GM19438 (cell line): ENCODE measurements at regions not wholly inside any gene's neighbourhood (a gene's known extent, or its start where the extent isn't known, plus 50 kb on each side); places are given as distances from the start of the nearest gene placed in this dataset.

Experiments used
- ATAC-seq: cut with Tn5 transposase; IDR thresholded peaks from one replicate; pipeline ENCODE4 v1.9.1; 2021; ENCODE audit warnings: low read depth; ENCODE audit not compliant: unreplicated experiment

DNA sequence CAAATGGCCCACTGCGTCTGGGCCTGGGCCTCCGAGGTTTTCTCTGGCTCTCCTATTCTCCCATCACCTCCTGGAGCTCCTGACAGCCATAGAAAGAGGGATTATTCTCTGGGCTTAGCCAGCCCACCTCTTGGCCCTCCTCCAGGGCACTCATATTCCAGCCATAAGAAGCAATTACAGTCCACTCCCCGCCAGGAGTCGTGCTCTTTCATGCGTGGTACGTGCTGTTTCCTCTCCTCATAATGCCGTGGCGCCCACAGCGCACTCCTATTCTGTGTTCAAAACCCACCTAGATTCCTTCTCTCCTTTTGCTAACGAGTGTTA is 240.8 kb upstream of the ZNF462 start:
- ATAC-seq = no peak

DNA sequence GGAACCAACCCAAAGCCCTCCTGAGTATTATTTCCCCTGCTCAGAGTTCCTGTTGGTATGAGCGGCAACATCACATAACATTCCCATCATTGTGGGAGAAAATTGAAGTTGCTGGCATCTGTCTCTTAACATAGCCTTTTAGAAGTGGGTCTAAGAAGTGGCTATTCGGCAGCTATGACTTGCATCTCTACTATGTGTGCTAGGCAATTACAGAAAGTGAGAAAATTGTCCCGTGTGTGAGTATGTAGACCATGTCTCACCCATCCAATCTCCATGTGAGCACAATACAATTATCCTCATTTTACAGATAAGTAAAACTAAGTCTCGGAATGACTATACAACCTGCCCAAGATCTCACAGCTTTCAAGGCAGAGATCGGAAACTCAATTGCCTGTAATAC is 239.4 kb upstream of the ZNF462 start:
- no peak for ATAC-seq

DNA sequence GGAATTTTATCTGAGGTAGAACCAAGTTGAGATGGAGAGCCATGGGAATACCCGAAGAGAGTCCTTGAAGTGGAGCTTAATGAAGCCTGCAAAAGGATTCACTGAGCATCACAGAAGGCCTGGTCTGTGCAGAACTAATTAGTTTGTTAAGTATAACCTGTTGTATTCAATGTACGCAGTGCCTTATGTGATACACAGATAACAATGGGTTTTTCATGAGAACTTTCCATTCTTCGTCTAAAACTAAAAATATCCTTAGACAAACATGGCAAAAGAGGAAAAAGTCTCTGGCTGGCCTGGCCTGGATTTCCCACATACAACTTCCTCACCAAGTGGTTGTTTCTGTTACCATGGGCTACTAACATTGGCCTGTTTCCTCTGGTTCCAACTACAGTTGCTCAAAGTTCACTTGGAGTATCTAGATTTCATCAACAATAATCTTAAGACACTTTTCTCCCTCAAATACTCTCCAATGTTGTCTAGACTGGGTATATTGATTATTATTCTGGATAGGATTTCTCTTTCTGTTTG is 237.6 kb upstream of the ZNF462 start:
- no peak for ATAC-seq

DNA sequence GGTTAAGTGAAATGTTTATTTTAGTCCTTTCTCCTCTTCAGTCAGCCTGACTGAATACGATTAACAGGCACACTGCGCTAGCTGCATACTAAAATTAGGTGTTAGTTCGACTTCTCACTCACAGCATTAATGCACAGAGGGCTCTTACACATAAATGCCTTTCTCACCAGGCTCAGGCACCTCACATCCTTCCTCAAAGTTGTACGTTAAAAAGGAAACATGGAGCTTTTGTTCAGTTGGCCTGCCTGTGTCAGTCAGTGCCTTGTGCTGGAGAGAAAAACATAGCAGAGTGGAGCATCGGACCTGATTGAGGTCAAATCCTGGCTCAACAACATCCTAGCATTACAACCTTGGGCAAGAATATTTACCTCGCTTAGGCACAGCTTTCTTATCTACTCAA is 236.0 kb upstream of the ZNF462 start:
- no peak for ATAC-seq

DNA sequence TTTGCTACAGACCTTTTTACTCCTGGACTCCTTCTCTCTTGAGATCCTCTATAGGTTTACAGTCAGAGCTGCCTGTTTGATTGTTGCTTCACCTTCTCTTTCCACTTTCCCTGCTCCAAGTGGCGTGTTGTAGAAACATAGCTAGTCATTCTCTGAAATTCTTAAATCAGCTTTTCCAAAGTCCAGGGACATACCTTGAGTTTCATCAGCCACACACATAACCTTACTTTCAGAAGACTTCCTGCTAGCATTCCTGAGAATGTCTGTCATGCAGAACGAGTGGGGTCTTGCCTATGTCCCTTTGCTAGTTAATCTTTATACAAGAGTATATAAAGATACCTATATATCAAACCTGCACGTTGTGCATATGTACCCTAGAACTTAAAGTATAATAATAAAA is 230.3 kb upstream of the ZNF462 start:
- ATAC-seq = no peak

DNA sequence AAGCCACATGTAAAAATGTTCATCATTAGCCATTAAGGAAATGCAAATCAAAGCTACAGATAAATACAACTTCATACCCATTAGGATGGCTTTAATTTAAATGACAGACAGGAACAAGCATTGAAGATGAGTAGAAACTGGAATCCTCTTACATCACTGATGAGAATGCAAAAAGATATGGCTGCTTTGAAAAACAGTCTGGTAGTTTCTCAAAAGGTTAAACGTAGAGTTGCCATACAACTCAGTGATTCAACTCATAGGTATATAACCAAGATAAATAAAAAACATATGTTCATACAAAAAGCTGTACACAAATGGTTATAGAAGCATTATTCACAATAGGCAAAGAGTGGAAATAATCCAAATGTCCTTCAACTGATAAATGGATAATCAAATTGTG is 228.8 kb upstream of the ZNF462 start:
- no peak for ATAC-seq

DNA sequence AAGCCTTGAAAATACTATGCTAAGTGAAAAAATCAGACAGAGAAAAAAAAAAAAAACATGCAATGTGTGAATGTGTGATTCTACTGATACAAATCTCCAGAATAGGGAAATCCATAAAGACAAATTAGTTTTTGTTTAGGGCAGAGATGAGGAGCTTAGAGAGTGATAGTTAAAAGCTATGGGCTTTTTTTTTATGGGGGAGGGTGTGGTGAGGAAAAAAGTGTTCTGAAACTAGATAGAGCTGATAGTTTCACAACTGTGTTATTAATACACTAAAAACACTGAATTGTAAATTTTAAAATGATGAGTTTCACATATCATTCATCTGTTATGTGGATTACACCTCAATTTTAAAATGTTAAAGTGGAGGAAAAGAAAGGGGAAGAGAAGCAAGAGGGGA is 228.3 kb upstream of the ZNF462 start:
- ATAC-seq = no peak

DNA sequence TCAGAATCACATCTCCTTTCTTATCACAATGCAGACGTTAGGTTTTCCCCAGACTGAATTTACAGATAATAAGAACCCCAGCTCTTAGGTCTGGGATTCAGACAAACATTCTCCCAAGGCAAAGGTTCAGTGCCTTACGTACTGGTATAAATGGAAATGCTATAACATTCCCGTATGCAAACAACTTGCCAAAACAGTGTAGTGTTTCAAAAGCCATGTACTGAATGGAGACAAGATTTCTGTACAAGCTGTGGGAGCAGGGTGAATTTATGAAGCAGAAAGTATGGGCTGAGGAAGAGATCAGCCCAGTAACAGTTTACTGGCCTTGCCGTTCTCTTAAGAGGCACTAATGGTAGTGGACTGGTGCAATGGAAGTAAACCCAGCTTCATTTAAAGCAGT is 225.5 kb upstream of the ZNF462 start:
- ATAC-seq = no peak

DNA sequence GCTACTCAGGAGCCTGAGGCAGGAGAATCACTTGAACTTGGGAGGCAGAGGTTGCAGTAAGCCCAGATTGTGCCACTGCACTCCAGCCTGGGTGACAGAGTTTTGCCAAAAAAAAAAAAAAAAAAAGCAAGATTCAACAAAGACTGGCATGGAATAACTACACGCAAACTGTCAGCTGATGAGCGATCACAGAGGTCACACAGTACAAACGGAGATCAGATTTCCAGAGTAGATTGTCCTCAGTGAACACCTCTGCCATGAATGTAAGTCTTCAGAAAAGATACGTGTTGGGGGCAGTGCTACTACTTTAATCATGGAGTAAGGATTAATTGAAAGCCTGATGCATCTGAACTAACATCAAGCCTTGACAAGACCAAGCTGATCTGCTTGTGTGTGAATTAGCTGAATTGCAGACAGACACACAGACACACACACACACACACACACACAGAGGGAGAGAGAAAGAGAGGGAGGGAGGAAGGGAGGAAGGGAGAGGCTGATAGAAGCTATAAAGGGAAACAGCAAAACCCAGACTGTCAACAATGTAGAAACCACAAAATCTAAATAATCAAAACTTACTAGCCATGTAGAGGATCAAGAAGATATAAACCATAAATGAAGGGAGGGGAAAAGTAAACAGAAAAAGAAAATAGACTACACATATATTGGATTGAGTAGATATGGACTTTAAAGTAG is 222.9 kb upstream of the ZNF462 start:
- ATAC-seq = no peak

DNA sequence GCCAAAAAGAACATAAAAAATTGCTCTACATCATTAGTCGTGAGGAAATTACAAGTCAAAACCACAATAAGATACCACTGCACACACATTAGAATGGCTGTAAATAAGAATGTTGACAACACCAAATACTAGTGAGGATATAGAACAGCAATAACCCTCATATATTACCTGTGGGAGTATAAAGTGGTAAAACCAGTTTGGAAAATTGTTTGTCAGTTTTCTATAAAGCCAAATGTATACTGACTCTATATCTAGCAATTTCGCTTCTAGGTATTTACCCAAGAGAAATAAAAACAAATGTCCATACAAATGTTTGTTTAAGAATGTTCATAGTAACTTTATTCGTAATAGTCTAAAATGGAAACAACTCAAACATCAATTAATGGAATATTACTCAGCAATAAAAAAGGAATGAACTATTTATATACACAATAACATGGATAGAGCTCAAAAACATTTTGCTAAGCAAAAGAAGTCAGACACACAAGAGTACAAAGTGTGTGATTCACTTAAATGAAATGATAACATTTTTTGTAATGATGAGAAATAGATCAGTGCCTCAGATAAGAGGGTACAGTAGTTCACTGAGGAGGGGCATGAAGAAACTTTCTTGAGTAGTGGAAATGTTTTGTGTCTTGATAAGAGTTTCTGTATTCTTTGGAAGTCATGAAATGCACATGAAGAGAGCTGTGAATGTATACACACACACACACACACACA is 219.6 kb upstream of the ZNF462 start:
- no peak for ATAC-seq

DNA sequence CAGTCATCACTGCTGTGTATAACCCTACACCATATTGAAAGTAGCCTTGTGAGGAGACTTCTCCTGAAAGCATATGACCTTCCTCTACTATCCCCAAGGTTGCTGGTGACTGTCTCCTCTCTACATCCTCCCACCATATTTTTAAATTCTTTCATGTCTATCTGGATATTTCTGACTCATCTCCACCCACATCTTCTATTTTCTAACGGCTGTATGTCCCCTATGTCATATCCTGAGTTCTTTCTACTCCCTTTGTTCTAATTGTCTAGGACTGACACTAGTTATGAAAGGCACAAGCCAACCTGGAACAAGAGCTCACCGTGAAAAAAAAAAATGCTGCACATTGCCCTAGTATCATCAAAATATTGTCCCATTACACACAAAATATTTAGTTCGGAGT is 218.3 kb upstream of the ZNF462 start:
- no peak for ATAC-seq

DNA sequence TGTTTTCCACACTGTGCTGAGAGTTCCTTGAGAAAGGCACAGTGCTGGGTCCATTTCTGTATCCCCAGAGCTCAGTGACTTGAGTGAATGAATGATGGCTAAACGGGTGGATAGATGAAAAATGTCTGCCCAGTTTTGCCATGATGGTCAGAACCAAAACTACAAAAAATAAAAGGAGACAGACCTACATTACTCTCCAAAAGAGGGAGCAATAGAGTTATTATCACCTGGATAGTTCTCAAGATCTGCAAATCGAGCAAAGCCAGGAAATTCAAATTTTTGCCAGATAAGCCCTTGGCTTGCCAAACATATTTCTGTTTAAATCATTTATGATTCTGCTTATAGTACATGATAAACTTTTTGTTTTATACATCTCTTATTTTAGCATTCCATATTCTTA is 214.2 kb upstream of the ZNF462 start:
- no peak for ATAC-seq

DNA sequence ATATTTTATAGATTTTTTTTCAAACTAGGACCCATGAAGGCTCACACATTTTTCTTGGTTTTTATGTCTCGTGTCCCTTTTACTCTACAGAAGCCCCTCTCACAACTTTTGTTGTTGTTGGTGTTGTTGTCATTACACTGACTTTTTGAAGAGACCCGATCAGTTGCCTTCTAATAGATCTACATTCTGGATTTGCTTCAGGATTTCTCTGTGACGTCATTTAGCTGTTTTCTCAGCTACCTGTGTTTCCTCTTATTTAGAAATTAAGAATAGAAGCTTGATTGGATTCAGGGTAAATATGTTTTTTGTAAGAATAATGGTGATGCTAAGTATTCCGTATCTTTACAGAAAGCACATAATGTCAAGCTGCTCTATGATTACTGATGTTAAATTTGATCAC is 213.3 kb upstream of the ZNF462 start:
- ATAC-seq = no peak

DNA sequence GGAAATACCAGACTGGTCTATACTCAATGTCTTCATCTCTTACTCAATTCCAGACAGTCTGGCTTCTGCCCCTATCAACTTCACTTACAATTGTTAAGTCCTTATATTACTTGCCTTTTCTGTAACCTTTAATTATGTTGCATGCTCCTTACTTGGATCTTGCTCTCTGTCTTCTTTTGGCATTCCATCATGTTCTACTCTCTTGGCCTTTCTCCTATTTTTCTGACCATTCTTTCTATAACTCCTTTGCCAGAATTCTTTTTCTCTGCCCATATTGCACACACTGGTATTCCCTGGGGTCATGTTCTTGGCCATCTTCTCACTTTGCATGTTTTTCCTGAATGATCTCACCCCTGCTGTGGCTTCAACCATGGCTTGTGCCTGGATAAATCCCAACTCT is 209.8 kb upstream of the ZNF462 start:
- no peak for ATAC-seq

DNA sequence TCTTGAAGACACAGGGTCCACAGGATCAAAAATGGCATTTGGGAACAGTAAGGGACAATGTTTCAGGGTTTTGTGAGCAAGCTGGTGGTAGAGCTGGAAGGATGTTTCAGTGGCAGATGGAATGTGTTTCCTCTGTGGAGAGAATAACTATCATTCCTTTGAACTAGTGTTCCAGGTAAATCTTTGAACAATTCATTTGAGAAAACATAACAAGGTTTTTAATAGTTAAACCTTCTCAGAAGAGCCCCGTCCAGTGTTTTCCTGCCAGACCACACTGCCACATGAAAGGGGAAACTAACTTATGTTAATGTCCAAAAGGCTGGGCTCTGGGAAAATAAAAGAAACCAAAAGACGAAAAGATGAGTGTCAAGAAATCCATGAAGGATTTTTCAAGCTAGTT is 207.0 kb upstream of the ZNF462 start:
- ATAC-seq = no peak

DNA sequence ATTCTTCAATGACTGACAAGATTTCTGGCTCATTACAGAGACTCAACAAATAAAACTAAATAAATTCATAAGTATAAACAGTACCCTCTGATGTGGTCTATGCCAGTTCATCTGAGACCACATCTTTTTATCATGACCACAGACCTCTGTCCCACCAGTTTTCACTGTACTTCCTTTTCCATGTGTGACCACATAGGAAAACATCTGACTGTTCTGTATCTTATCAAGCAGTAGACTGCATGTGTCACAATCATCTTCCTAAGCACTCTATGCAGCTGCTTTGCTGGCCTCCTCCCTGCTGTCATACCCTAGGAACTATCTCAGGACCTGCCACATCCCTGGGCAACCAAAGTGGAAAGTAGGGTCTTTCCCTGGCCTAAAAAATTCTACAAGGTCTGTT is 205.0 kb upstream of the ZNF462 start:
- ATAC-seq = no peak

DNA sequence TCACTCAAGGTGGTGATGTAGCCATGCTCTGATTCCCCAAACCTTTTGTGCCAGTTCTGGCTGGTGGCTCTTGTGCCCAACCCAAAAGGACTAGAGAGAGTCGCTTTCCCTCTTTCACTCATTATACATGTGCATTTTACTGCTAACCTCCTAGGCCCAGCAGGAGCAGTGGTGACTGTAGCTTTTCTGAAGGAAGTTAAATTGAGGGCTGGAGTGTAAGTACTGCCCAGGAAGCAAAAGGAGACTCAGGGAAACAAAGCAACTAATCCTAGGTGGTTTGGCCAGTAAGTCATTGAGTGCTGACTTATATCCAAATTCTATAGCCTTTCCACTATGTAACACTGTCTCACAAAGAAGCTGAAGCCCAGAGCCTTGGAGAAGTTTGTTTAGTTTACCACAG is 194.4 kb upstream of the ZNF462 start:
- ATAC-seq = no peak

DNA sequence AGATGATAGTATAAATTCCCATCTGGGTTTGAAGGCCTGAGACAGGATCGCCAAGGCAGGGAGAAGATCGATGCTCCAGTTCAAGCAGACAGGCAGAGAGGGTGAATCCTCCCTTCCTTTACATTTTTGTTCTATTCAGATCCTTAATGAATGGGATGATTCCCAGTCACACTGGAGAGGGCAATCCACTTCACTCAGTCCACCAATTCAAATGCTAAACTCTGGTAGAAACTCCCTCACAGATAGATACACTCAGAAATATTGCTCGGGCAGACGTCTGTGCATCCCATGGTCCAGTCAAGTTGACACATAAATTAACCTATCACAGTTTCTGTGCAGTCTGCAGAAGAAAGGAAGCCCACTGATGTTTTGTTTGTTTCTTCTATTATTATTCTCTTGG is 193.1 kb upstream of the ZNF462 start:
- ATAC-seq = no peak

DNA sequence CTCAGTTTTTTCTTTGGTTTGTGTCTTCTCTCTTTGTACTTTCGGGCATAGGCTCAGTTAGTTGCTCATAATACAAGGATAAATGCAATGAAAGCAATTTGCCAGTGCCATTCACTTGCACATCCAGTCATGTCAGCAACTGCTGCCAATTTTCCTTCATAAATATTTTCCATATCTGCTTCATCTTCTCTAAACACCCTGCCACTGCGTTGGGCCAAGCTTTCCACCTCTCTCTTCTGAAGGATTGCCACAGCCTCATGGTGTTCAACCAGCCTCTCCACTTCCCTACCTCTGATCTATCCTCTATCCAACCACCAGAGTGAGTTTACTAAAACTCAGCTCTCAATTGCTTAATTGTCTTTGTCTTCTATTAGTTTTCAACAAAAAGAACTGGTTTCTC is 192.5 kb upstream of the ZNF462 start:
- ATAC-seq = no peak

DNA sequence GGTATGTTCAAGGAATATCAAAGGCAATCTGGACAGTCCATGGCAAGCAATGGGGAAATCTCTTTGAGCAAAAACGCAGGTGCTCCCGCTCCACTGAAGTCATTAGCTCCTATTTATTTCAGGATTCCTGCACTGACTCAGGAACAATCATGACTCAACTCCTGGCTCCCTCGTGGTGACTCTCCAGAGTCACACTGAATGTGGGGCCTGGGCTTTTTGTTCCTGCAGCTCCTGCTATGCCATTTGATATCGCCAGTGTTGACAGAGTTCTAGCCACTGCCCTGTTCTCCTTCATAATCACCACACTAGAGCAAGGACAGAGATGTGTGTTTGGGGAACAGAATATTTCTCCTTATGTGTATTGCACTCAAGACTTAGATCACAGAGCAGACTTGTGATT is 187.2 kb upstream of the ZNF462 start:
- no peak for ATAC-seq

DNA sequence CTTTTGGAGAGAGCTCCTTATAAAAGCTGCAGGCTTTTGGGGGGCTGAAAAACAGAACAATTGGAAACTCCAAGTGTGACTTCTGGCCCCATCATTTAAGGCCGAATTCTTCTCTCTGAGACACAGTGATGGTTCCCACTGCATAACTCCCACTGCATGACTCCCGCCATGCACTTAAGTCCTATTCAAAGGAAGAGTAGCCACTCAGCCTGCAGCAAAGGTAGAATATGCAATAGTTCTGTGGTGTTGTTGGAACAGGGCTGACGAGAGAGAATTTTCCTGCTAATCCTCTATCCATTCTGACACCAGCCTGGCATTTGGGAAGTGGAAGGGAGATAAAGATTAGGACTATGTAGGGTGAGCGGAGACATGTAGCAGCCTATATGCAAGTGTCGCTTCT is 185.6 kb upstream of the ZNF462 start:
- ATAC-seq = no peak

DNA sequence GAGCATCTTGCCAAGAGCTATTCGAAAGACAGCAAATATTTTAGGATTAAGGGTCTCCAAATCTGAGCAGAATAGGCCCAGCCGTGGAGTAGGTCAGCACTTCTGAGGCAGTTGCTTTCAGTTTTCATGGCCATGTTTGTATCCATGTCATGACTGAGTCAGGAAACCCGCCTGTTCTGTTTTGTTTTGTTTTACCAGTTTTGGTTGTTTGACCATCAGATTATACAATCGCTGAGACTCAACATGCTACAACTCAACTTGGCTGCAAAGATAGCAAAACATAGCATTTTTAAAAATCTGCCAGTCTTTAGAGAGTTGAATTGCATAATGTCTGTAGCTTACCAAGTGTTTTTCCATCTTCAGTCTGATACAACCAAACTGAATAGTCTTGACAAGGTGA is 185.1 kb upstream of the ZNF462 start:
- ATAC-seq = no peak
